ENCODE measurements at regions not wholly inside any gene's neighbourhood (a gene's known extent, or its start where the extent isn't known, plus 50 kb on each side); places are given as distances from the start of the nearest gene placed in this dataset.

DNA sequence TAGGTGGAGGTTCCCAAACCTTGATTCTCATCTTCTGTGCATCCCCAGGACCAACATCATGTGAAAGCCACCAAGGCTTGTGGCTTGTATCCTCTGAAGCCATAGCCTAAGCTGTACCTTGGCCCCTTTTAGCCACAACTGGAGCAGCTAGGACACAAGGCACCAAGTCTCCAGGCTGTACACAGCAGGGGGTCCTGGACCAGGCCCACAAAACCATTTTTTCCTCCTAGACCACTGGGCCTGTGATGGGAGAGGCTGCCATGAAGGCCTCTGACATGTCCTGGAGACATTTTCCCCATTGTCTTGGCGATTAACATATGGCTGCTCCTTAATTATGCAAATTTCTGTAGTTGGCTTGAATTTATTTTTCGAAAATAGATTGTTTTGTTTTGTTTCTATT lies 114.8 kb upstream of the LAMA2 start:
- ATAC-seq (no peak), DNase-seq (no peak)
- H3K27me3 ChIP-seq, result no peaks in the 10 kb centered on the region
- no peak overlapping the region for H3K4me3 ChIP-seq
- intact Hi-C loops (cut with DNase I), result no loop called here
- WGBS (ENCODE audit: insufficient coverage, low coverage, low lambda C conversion rate, missing lambda C conversion rate), result 23% methylated on average over 2 of the region's 2 CpGs
- no peaks in the 10 kb centered on the region for H3K9me3 ChIP-seq
- no peak overlapping the region for H3K27ac ChIP-seq
- H3K4me1 ChIP-seq, result no peaks in the 10 kb centered on the region
- TF ChIP-seq POLR2A (IDR thresholded peaks at IDR 0.05), result no peak
- TF ChIP-seq, protein P1, sequence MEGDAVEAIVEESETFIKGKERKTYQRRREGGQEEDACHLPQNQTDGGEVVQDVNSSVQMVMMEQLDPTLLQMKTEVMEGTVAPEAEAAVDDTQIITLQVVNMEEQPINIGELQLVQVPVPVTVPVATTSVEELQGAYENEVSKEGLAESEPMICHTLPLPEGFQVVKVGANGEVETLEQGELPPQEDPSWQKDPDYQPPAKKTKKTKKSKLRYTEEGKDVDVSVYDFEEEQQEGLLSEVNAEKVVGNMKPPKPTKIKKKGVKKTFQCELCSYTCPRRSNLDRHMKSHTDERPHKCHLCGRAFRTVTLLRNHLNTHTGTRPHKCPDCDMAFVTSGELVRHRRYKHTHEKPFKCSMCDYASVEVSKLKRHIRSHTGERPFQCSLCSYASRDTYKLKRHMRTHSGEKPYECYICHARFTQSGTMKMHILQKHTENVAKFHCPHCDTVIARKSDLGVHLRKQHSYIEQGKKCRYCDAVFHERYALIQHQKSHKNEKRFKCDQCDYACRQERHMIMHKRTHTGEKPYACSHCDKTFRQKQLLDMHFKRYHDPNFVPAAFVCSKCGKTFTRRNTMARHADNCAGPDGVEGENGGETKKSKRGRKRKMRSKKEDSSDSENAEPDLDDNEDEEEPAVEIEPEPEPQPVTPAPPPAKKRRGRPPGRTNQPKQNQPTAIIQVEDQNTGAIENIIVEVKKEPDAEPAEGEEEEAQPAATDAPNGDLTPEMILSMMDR (IDR thresholded peaks at IDR 0.05), result no peak
- no peaks in the 10 kb centered on the region for H3K36me3 ChIP-seq

DNA sequence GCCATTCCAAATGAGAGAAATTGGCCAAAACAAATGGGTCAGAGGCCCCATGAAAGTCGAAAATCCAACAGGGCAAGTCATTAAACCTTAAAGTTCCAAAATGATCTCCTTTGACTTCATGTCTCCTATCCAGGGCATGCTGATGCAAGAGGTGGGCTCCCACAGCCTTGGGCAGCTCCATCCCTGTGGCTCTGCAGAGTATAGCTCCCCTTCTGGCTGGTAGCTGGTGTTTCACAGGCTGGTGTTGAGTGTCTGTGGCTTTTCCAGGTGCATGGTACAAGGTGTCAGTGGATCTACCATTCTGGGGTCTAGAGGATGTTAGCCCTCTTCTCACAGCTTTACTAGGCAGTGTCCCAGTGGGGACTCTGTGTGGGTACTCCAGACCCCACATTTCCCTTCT lies 115.2 kb upstream of the LAMA2 start:
- DNase-seq (no peak), ATAC-seq (no peak)
- TF ChIP-seq POLR2A (IDR thresholded peaks at IDR 0.05), result no peak
- TF ChIP-seq, protein P1 (IDR thresholded peaks at IDR 0.05), result no peak
- H3K4me1 ChIP-seq, result no peaks in the 10 kb centered on the region
- no peaks in the 10 kb centered on the region for H3K9me3 ChIP-seq
- WGBS (ENCODE audit: insufficient coverage, low coverage, low lambda C conversion rate, missing lambda C conversion rate), result 13% methylated on average over 1 of the region's 1 CpG
- H3K27me3 ChIP-seq, result no peaks in the 10 kb centered on the region
- H3K36me3 ChIP-seq, result no peaks in the 10 kb centered on the region
- intact Hi-C loops (cut with DNase I), result no loop called here
- no peak overlapping the region for H3K27ac ChIP-seq
- no peak overlapping the region for H3K4me3 ChIP-seq

DNA sequence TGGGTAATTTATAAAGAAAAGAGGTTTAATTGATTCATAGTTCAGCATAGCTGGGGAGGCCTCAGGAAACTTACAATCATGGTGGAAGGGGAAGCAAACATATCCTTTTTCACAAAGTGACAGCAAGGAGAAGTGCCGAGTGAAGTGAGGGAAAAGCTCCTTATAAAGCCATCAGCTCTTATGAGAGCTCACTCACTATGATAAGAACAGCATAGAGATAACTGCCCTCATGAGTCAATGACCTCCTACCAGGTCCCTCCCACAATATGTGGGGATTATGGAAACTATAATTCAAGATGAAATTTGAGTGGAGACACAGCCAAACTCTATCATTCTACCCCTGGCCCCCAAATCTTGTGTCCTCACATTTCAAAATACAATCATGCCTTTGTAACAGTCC lies 115.8 kb upstream of the LAMA2 start:
- ATAC-seq (no peak), DNase-seq (no peak)
- Histone ChIP-seq H3K4me1 (no peaks in the 10 kb centered on the region), H3K9me3 (no peaks in the 10 kb centered on the region), H3K36me3 (no peaks in the 10 kb centered on the region), H3K4me3 (no peak overlapping the region), H3K27ac (no peak overlapping the region), H3K27me3 (no peaks in the 10 kb centered on the region)
- 0% methylated on average over 1 of the region's 1 CpG for WGBS (ENCODE audit: insufficient coverage, low coverage, low lambda C conversion rate, missing lambda C conversion rate)
- intact Hi-C loops (cut with DNase I), result no loop called here
- TF ChIP-seq POLR2A (IDR thresholded peaks at IDR 0.05), result no peak
- TF ChIP-seq, protein P1 (IDR thresholded peaks at IDR 0.05), result no peak

DNA sequence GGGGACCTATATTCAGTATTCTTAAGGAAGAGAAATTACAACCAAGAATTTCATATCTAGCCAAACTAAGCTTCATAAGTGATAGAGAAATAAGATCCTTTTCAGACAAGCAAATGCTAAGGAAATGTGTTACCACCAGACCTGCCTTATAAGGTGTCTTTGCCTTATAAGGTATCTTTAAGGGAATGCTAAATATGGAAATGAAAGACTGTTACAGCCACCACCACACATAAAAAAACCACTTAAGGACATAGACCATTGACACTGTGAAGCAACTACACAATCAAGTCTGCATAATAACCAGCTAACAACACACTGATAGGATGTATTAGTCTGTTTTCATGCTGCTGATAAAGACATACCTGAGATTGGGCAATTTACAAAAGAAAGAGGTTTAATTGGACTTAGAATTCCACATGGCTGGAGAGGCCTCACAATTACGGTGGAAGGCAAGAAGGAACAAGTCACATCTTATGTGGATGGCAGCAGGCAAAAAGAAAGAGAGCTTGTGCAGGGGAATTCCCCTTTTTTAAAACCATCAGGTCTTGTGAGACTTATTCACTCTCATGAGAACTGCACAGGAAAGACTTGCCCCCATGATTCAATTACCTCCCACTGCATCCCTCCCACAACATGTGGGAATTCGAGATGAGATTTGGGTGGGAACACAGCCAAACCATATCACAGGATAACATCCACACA lies 119.2 kb upstream of the LAMA2 start:
- intact Hi-C loops (cut with DNase I), result no loop called here

More for the DNA sequence above, 119.2 kb upstream of the LAMA2 start:
- H3K36me3 ChIP-seq, result no peaks in the 10 kb centered on the region
- DNase-seq (no peak), ATAC-seq (no peak)
- no peaks in the 10 kb centered on the region for H3K27me3 ChIP-seq
- TF ChIP-seq, protein P1 (IDR thresholded peaks at IDR 0.05), result no peak
- TF ChIP-seq POLR2A (IDR thresholded peaks at IDR 0.05), result no peak
- no peaks in the 10 kb centered on the region for H3K4me1 ChIP-seq
- H3K27ac ChIP-seq, result no peak overlapping the region
- 46% methylated on average over 2 of the region's 2 CpGs for WGBS (ENCODE audit: insufficient coverage, low coverage, low lambda C conversion rate, missing lambda C conversion rate)
- no peak overlapping the region for H3K4me3 ChIP-seq
- no peaks in the 10 kb centered on the region for H3K9me3 ChIP-seq

Data from right lobe of liver (tissue), 6 donors.